SK-N-SH (cell line): ENCODE measurements at regions not wholly inside any gene's neighbourhood (a gene's known extent, or its start where the extent isn't known, plus 50 kb on each side); places are given as distances from the start of the nearest gene placed in this dataset.

Experiments used
- CHD2 ChIP-seq: fragments of 150-350 bp; IDR thresholded peaks from 2 replicates; pipeline ENCODE4 v1.6.1; 2018; ENCODE audit warnings: low read length; ENCODE audit not compliant: partially characterized antibody
- MEF2A ChIP-seq: IDR thresholded peaks from 2 replicates; pipeline ENCODE4 v1.4.0; 2012; ENCODE audit warnings: low read depth, borderline replicate concordance

GRCh38 chr3:82558081-82558480, 796.6 kb upstream of the GBE1 start:
- no peak for TF ChIP-seq CHD2
- TF ChIP-seq MEF2A, result no peak
